ENCODE measurements at regions not wholly inside any gene's neighbourhood (a gene's known extent, or its start where the extent isn't known, plus 50 kb on each side); places are given as distances from the start of the nearest gene placed in this dataset.

DNA sequence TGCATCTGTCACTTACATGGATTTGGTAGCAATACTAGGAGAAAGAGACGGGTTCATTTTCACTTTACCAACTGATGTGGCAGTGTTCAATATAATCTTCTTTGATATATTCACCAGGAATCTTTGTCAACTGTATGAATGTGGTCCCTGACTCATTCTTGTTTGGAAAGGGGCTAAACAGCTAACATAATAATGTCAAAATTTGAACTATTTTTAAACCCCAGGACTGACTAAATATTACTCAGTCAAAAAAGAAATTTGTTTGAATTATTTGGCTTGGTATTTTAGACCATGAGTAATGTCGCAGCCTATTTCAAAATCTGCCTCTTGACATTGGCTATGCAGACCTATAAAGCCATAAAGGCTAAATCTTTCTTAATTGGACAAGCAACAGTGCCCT, 413.7 kb upstream of the RGPD4 start:
- no peak for TF ChIP-seq POLR2A (IDR thresholded peaks at IDR 0.05)
- TF ChIP-seq, protein P1, sequence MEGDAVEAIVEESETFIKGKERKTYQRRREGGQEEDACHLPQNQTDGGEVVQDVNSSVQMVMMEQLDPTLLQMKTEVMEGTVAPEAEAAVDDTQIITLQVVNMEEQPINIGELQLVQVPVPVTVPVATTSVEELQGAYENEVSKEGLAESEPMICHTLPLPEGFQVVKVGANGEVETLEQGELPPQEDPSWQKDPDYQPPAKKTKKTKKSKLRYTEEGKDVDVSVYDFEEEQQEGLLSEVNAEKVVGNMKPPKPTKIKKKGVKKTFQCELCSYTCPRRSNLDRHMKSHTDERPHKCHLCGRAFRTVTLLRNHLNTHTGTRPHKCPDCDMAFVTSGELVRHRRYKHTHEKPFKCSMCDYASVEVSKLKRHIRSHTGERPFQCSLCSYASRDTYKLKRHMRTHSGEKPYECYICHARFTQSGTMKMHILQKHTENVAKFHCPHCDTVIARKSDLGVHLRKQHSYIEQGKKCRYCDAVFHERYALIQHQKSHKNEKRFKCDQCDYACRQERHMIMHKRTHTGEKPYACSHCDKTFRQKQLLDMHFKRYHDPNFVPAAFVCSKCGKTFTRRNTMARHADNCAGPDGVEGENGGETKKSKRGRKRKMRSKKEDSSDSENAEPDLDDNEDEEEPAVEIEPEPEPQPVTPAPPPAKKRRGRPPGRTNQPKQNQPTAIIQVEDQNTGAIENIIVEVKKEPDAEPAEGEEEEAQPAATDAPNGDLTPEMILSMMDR (IDR thresholded peaks at IDR 0.05 in 4 of 5, conservative IDR thresholded peaks at IDR 0.05 in 1 of 5), result no peak

All from gastrocnemius medialis (tissue), 4 donors.